GM19438 (cell line): ENCODE measurements at regions not wholly inside any gene's neighbourhood (a gene's known extent, or its start where the extent isn't known, plus 50 kb on each side); places are given as distances from the start of the nearest gene placed in this dataset.
"Not testable (repeated sequence)": the region's sequence is repeated elsewhere in the genome, so short reads cannot be mapped to it uniquely, and the experiment has no call there.

ENCODE experiments used
- ATAC-seq: cut with Tn5 transposase; IDR thresholded peaks from one replicate; pipeline ENCODE4 v1.9.1; 2021; ENCODE audit warnings: low read depth; ENCODE audit not compliant: unreplicated experiment

- ATAC-seq, result no peak
Measured at GRCh38 chr1:219732814-219733491, 120.0 kb upstream of the ZC3H11B start.

GRCh38 chr1:219731771-219732170 lies 118.9 kb upstream of the ZC3H11B start:
- no peak for ATAC-seq

- no peak for ATAC-seq
Measured at GRCh38 chr1:219726480-219727272, 113.8 kb upstream of the ZC3H11B start.

DNA sequence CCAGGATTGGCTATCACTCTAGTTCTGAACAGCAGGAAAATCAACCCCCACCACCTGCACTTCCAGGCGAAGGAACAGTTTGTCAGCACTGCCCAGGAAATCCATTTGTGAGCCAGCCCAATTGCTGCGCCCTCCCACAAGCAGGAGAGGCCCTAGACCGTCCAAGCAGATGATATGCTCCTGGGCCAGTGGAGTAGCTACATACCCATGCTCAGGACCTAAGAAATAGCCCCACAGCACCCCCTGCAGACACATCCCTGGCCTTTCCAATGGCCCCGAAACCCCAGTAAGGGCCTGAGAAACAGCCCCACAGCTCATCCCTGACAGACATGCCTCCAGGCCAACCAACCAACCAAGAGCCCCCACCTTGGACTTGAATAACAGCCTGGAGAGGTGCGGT lies 111.5 kb upstream of the ZC3H11B start:
- ATAC-seq, result no peak

DNA sequence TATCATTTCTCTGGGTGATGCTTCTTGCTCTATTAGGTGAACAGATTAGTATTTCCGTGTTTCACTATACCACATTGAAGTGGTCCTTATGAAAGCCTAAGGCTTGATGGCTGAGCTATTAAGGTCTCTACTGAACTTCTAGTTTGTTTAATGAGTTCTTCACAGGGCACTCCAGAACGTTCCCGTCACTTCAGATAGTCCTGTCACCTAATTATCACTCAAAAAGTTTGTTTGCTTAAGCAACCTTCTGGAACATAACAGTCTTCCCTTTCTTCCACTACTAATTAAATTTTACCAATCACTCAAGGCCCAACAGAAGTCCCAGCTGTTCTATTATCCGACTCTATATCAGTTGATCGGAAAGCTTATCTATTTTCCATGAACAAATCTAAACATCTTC lies 104.6 kb upstream of the ZC3H11B start:
- ATAC-seq, result no peak

GRCh38 chr1:219716611-219717114 lies 103.8 kb upstream of the ZC3H11B start:
- no peak for ATAC-seq

DNA sequence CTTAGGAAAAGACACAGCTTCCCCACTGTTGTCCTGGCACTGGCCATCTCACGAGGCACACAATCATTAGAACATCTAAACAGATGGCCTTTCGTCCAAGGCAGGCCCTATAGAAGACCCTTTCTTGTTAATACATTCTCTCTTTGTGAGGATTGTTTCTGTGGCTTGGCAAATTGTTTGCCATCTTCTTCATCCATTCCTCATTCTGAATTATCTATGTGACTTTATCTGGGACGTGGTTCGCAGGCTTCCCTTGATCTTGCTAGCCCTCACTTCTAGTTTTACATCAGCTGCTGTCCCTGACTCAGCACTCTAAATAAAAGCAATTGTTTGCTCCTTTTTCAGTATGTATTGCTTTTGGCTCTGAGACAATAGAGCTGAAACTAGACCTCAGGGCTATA lies 101.1 kb upstream of the ZC3H11B start:
- no peak for ATAC-seq

DNA sequence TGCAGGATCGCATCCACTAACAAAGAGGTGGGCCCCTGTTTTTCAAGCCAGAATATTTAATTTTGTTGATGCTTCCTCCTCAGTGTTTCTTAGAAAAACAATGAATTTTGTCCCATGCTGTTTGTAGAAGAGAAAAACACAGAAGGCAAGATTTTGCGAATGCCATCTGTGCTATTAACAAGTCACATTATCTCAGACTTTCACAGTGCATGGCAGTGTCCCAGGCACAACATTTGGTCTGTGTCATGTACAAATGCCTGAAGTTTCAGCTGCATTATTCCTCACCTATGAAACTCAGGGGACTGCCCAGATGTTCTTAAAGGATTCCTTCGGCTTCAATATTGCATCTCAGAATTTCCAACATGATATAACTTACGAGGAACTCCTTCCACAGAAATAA lies 99.6 kb upstream of the ZC3H11B start:
- no peak for ATAC-seq

DNA sequence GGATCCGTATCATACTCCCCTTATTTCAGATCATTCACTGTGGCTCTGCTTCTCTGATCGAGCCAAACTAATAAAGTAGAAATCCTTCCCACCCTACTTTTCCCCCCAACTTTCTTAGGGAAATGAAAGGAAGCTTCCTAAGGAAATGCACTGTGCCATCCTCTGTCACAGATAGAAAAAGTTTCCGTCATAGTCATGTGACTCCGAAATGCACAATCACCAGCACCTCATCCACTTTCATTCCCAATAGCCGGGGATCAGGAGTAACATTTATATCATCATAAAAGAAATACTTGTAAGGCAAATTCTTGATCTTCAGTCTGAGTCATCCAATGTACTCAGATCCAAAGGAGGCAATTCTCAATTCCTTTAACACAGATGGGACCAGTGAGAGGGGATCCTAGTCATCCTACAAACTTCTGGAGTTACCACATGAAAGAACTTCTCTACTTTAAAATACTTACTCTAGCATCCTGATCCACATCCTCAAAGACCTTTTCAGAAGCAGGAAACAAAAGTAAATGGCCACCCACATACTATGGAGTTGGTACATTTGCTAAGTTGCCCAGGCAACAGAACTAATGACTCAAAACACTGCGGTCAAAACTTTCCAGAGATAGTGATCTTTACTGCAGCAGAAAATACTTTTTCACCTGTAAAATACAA lies 97.8 kb upstream of the ZC3H11B start:
- no peak for ATAC-seq

DNA sequence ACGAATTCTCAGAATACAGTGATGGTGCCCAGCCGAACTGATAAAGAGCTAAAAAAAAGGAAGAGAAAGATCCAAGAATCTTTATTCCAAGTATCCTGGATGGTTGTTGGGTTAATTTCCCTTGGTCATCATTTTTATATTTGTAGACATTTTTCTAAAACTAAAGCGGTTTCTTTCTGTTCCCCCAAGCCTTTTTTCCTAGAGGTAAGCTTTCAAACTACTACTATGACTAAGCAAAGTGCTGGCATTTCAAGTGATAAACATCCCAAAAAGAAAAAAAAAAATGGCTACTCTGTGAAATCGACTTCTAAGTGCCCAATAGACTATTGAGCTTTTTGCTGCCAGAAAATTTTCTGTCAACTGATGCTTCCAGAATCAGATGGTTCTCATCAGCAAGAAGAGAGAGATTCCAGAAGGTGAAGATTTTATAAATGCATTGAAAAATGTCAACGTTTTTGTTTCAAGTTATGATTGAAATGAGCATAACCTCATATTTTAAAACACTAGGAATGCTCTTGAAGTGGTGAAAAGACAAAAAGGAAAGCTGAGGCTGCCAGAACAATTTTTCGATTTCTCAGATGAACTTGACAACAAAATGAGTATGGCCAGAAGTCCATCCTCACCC lies 96.1 kb upstream of the ZC3H11B start:
- no peak for ATAC-seq

DNA sequence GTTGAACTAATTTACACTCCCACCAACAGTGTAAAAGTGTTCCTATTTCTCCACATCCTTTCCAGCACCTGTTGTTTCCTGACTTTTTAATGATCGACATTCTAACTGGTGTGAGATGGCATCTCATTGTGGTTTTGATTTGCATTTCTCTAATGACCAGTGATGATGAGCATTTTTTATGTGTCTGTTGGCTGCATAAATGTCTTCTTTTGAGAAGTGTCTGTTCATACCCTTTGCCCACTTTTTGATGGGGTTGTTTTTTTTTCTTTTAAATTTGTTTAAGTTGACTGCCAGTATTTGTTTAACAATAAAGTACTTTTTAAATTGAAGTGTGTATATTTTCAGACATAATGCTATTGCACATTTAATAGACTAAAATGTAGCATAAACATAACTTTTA lies 95.0 kb upstream of the ZC3H11B start:
- ATAC-seq, result not testable (repeated sequence)

GRCh38 chr1:219704331-219704730 lies 91.4 kb upstream of the ZC3H11B start:
- not testable (repeated sequence) for ATAC-seq

DNA sequence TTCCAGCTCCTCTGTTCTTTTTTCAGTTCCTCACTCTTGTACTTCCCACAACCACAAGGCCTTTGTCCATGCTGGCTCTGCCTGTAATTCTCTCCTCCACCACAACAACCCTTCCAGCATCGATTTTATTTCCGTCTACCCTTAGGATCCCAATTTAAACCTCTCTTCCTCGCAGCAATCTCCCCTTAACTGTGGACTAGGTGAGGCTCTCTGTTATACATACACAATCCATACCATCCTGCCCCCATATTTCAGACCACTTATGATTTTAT lies 90.4 kb upstream of the ZC3H11B start:
- ATAC-seq, result no peak

DNA sequence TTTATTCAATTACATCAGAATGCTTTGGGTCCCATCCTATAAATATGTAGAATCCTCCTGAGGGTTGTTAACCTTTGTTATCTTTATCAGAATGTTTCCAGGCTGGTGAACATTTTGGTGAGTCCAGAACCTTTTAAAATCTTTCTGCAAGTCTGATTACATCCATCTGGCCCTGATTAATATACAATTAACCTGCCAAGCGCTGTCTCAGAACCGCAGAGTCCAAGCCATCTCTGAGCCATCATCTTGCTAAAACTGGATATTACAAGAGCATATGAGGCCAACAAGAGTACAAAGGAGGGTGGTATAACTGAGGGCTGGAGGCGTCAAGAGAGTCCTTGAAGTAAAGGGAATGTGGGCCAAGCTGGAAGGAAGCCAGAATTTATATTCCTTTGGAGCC lies 88.6 kb upstream of the ZC3H11B start:
- ATAC-seq, result no peak

GRCh38 chr1:219699870-219700269 lies 87.0 kb upstream of the ZC3H11B start:
- ATAC-seq, result no peak

DNA sequence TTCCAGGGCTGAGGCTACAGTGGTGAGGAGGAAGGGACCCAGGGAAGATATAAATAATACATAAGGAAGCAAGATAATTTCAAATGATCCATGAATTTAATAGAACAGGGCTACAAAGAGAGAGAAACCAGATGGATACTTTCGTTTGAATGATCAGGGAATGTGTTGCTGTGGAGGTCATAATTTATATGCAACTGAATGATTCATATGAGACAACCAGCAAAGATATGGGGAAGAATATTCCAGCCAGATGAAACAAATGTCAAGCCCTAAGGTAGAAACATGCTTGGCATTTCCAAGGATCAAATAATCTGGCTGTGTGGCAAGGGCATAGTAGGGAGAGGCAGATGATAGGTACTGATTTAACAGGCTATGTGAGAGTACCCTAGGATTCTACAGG lies 84.8 kb upstream of the ZC3H11B start:
- ATAC-seq, result no peak

DNA sequence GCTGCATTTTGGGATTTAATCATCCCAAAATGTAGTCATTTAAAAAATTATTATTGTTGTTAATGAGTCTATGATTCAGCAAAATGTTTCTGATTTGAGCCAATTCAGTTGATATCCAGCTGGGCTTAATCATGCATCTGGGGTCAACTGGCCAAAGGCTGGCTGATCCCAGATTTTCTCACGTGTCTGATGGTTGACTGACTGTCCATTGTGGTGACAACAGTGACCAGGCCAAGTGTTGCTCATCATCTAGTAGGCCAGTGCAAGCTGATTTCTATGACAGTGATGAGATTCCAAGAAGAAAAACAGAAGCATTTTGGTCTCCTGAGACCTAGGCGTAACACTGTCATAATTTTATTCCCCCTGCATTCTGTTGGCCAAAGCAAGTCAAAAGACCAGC lies 80.1 kb upstream of the ZC3H11B start:
- ATAC-seq, result no peak

GRCh38 chr1:219689774-219690173 lies 76.9 kb upstream of the ZC3H11B start:
- no peak for ATAC-seq

- ATAC-seq, result no peak
Measured at GRCh38 chr1:219687779-219688178, 74.9 kb upstream of the ZC3H11B start.

DNA sequence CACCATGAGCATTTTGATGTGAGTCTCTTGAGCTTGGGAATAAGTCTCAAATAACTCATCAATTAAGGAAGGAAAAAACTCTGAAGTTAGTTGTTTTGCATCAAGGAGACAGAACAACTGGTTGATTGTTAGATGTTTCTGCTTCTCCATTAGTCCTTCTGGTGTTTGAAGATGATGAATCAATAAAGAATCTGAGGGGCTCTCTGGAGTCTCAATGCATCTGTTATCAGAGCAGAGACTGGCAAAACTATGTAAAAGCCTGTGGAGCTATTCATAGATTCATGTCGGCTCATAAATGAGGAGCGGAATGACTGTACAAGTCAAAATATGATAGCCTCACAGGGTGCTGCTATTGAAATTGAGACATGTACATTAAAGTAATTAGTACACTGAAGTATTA lies 73.3 kb upstream of the ZC3H11B start:
- ATAC-seq, result no peak

- no peak for ATAC-seq
Measured at GRCh38 chr1:219682788-219683187, 69.9 kb upstream of the ZC3H11B start.
